SK-N-SH (cell line): ENCODE measurements at regions not wholly inside any gene's neighbourhood (a gene's known extent, or its start where the extent isn't known, plus 50 kb on each side); places are given as distances from the start of the nearest gene placed in this dataset.

Source experiments
- CTCF ChIA-PET: fragments of 300-600, 350-600 bp; formaldehyde crosslinking; extraction: SDS; loops from one replicate; lab custom pipeline; 2021; lab: Yijun Ruan, JAX
- POLR2A ChIA-PET: fragments of 350-600 bp; sonication (Branson Sonifier 250); formaldehyde crosslinking; extraction: SDS; loops from one replicate; lab custom pipeline; 2020; ENCODE audit warnings: antibody characterized with exemption, inconsistent platforms; lab: Yijun Ruan, JAX
- DNase-seq: peaks from one replicate; pipeline ENCODE4 v3.0.0; 2012
- H2AFZ ChIP-seq: fragments of 200-600 bp; sonication (generic); 2 replicates; pipeline ENCODE4 v1.8.1; 2016; ENCODE audit warnings: antibody characterized with exemption, mild to moderate bottlenecking, low read depth
- H3F3A ChIP-seq: fragments of 200-600 bp; sonication (generic); replicated peaks from 2 replicates; pipeline ENCODE3; 2016; ENCODE audit warnings: antibody characterized with exemption, mild to moderate bottlenecking; ENCODE audit not compliant: insufficient read depth
- H3K27ac ChIP-seq, 2 experiments: fragments of 200-500 bp in 1 of 2; fragments of 200-600 bp in 1 of 2; sonication (Bioruptor generic) in 1 of 2; sonication (generic), shearing (Covaris generic) in 1 of 2; 2 replicates each; pipeline versions ENCODE4 v1.5.1 to v1.6.1; 2014 to 2016; ENCODE audit warnings: low read depth in 2 of 2, inconsistent platforms in 1 of 2, low read length in 1 of 2, mild to moderate bottlenecking in 1 of 2, mixed read lengths in 1 of 2
- H3K27me3 ChIP-seq: fragments of 200-600 bp; sonication (generic), shearing (Covaris generic); 2 replicates; pipeline ENCODE4 v1.6.1; 2016; ENCODE audit warnings: mixed run types; ENCODE audit not compliant: insufficient read depth
- H3K36me3 ChIP-seq, 2 experiments: fragments of 200-500 bp in 1 of 2; fragments of 200-600 bp in 1 of 2; sonication (Bioruptor generic) in 1 of 2; sonication (generic) in 1 of 2; replicated peaks in 1 of 2; 2 replicates each; pipeline versions ENCODE3 to v1.5.1; 2014 to 2016; ENCODE audit warnings: low read length in 1 of 2, mild to moderate bottlenecking in 1 of 2; ENCODE audit not compliant: insufficient read depth in 2 of 2, control insufficient read depth in 1 of 2
- H3K4me1 ChIP-seq, 2 experiments: fragments of 200-500 bp in 1 of 2; fragments of 200-600 bp in 1 of 2; sonication (Bioruptor generic) in 1 of 2; sonication (generic), shearing (Covaris generic) in 1 of 2; 2 replicates each; pipeline versions ENCODE4 v1.5.1 to v1.6.1; 2014 to 2016; ENCODE audit warnings: low read depth in 1 of 2, low read length in 1 of 2, mixed run types in 1 of 2; ENCODE audit not compliant: insufficient read depth in 2 of 2, control insufficient read depth in 1 of 2
- H3K4me2 ChIP-seq: fragments of 200-600 bp; sonication (generic), shearing (Covaris generic); 2 replicates; pipeline ENCODE4 v1.6.1; 2017; ENCODE audit warnings: mixed run types
- H3K4me3 ChIP-seq, 2 experiments: fragments of 200-500 bp in 1 of 2; fragments of 200-600 bp in 1 of 2; sonication (Bioruptor generic) in 1 of 2; sonication (generic), shearing (Covaris generic) in 1 of 2; 2 replicates each; pipeline versions ENCODE4 v1.5.1 to v1.8.1; 2014 to 2016; ENCODE audit warnings: low read depth in 2 of 2, inconsistent platforms in 1 of 2, low read length in 1 of 2, mild to moderate bottlenecking in 1 of 2, mixed read lengths in 1 of 2, moderate library complexity in 1 of 2
- H3K79me2 ChIP-seq: fragments of 200-600 bp; sonication (generic); 2 replicates; pipeline ENCODE4 v1.8.1; 2017; ENCODE audit warnings: mild to moderate bottlenecking; ENCODE audit not compliant: insufficient read depth
- H3K9ac ChIP-seq: fragments of 200-600 bp; sonication (generic); 2 replicates; pipeline ENCODE4 v1.6.1; 2017; ENCODE audit warnings: mixed run types
- H3K9me2 ChIP-seq: fragments of 200-600 bp; sonication (generic); 2 replicates; pipeline ENCODE4 v1.6.1; 2017; ENCODE audit warnings: mixed run types
- H3K9me3 ChIP-seq: fragments of 200-600 bp; sonication (generic); 2 replicates; pipeline ENCODE4 v1.6.1; 2017; ENCODE audit warnings: mixed run types, mild to moderate bottlenecking, moderate library complexity
- H4K20me1 ChIP-seq: fragments of 200-600 bp; sonication (generic); 2 replicates; pipeline ENCODE4 v1.6.1; 2017; ENCODE audit warnings: mild to moderate bottlenecking, mixed run types; ENCODE audit not compliant: insufficient read depth
- EP300 ChIP-seq, 2 experiments: IDR thresholded peaks; 2 replicates each; pipeline versions ENCODE4 v1.4.0 to v1.6.1; 2012; ENCODE audit warnings: borderline replicate concordance in 1 of 2, low read depth in 1 of 2, low read length in 1 of 2
- EZH2phosphoT487 ChIP-seq: fragments of 200-600 bp; sonication (generic); IDR thresholded peaks from 2 replicates; pipeline ENCODE4 v1.6.1; 2017; ENCODE audit warnings: low read depth, mixed run types, mild to moderate bottlenecking, antibody characterized with exemption, moderate library complexity, borderline replicate concordance
- FOSL2 ChIP-seq: IDR thresholded peaks from 2 replicates; pipeline ENCODE4 v1.4.0; 2012; ENCODE audit warnings: low read depth, mild to moderate bottlenecking, moderate library complexity, borderline replicate concordance
- FOXJ3 ChIP-seq: sonication (generic); formaldehyde crosslinking; IDR thresholded peaks from 2 replicates; pipeline ENCODE4 v1.5.1; 2020; ENCODE audit warnings: mild to moderate bottlenecking, missing genetic modification reagents
- FOXM1 ChIP-seq: IDR thresholded peaks from 2 replicates; pipeline ENCODE4 v1.4.0; 2012; ENCODE audit warnings: low read depth, mild to moderate bottlenecking
- GATA2 ChIP-seq: sonication (generic); formaldehyde crosslinking; IDR thresholded peaks from 2 replicates; pipeline ENCODE4 v1.5.0; 2020; ENCODE audit warnings: mild to moderate bottlenecking, missing genetic modification reagents
- MEF2A ChIP-seq: IDR thresholded peaks from 2 replicates; pipeline ENCODE4 v1.4.0; 2012; ENCODE audit warnings: low read depth, borderline replicate concordance
- NFIC ChIP-seq: IDR thresholded peaks from 2 replicates; pipeline ENCODE4 v1.4.0; 2012; ENCODE audit warnings: borderline replicate concordance
- RAD21 ChIP-seq: IDR thresholded peaks from 2 replicates; pipeline ENCODE4 v1.6.1; 2012; ENCODE audit warnings: mild to moderate bottlenecking, low read length
- RXRA ChIP-seq: IDR thresholded peaks from 2 replicates; pipeline ENCODE4 v1.4.0; 2012; ENCODE audit warnings: low read depth, mild to moderate bottlenecking, borderline replicate concordance
- TCF12 ChIP-seq: IDR thresholded peaks from 2 replicates; pipeline ENCODE4 v1.4.0; 2012
- WGBS: methylation state at CpG from one replicate; pipeline ENCODE4 v1.1.6; 2017; ENCODE audit warnings: low lambda C conversion rate; 5-methylcytosine and 5-hydroxymethylcytosine counted together
- TF ChIP-seq, protein P1 (sequence below): IDR thresholded peaks from 2 replicates; pipeline ENCODE4 v1.6.1; 2012; ENCODE audit warnings: mild to moderate bottlenecking, low read depth, low read length, moderate library complexity
- TF ChIP-seq, protein P2 (sequence below): IDR thresholded peaks from 2 replicates; pipeline ENCODE4 v1.4.0; 2012; ENCODE audit warnings: low read depth, borderline replicate concordance
- TF ChIP-seq, protein P3 (sequence below): fragments of 150-350 bp; IDR thresholded peaks from 2 replicates; pipeline ENCODE4 v1.6.1; 2016; ENCODE audit warnings: mild to moderate bottlenecking, low read depth, low read length
- TF ChIP-seq, protein P4 (sequence below): IDR thresholded peaks from 2 replicates; pipeline ENCODE4 v1.4.0; 2012; ENCODE audit warnings: low read depth
- TF ChIP-seq, protein P5 (sequence below): fragments of 200-600 bp; sonication (generic); IDR thresholded peaks from 2 replicates; pipeline ENCODE4 v1.6.1; 2017; ENCODE audit warnings: antibody characterized with exemption, mild to moderate bottlenecking, moderate library complexity
- TF ChIP-seq, protein P6 (sequence below): IDR thresholded peaks from 2 replicates; pipeline ENCODE4; 2012

DNA sequence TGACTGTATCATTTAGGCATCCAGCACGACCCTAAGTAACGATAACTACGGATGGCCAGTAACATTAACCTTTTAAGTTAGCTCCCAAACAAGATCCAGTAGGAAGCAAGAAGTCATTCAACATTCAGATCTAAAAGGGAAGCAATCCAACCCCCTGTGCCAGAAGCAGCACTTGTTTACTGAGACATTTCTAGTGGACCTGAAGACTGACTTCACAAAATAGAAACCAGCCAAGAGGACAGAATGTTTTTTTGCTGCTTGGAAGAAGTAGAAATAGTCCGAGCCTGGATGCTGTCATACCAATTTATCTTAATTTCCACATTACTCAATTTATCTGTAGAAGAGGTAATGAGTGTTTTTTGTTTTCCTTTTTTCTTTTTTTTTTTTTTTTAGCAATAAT is 88.0 kb upstream of the CTTNBP2 start:
- WGBS = 3% methylated on average over 4 of the region's 4 CpGs
- no peak for TF ChIP-seq RXRA
- no peak for TF ChIP-seq NFIC
- no peak for TF ChIP-seq FOSL2
- TF ChIP-seq, protein P1, sequence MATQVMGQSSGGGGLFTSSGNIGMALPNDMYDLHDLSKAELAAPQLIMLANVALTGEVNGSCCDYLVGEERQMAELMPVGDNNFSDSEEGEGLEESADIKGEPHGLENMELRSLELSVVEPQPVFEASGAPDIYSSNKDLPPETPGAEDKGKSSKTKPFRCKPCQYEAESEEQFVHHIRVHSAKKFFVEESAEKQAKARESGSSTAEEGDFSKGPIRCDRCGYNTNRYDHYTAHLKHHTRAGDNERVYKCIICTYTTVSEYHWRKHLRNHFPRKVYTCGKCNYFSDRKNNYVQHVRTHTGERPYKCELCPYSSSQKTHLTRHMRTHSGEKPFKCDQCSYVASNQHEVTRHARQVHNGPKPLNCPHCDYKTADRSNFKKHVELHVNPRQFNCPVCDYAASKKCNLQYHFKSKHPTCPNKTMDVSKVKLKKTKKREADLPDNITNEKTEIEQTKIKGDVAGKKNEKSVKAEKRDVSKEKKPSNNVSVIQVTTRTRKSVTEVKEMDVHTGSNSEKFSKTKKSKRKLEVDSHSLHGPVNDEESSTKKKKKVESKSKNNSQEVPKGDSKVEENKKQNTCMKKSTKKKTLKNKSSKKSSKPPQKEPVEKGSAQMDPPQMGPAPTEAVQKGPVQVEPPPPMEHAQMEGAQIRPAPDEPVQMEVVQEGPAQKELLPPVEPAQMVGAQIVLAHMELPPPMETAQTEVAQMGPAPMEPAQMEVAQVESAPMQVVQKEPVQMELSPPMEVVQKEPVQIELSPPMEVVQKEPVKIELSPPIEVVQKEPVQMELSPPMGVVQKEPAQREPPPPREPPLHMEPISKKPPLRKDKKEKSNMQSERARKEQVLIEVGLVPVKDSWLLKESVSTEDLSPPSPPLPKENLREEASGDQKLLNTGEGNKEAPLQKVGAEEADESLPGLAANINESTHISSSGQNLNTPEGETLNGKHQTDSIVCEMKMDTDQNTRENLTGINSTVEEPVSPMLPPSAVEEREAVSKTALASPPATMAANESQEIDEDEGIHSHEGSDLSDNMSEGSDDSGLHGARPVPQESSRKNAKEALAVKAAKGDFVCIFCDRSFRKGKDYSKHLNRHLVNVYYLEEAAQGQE = no peak
- TF ChIP-seq, all 33 proteins: peak for 0

DNA sequence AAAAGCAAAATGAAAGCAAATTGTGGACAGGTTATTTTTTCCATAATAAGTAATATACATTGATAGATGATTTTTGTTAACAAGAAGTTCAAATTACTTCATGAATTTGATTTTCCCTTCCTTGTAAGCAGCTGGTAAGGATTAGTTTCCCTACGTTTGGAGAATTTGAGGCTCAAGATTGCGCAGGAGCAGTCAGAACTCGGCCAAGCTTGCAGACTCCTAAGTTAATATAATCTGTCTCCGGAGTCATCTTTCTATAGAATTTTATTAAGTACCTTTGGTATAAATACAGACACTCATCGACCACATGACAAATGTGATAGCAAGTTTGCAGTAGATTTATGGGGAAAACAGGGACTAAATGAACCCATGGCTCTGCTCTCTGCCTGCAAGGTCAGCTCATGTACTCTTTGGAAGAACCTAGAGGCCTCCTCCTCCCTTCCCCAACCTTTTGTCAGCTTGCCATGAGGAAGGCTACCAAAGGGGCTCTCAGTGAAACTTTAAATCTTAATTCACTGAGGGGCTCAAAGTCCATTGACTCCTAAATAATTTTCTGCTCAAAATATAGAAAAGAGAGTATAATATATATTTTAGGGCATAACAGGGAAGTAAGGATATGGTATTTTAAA is 89.2 kb upstream of the CTTNBP2 start:
- no peak for DNase-seq

More for the DNA sequence above, 88.0 kb upstream of the CTTNBP2 start:
- Histone ChIP-seq H3K9me3 (no peaks in the 10 kb centered on the region), H3K9ac (no peak overlapping the region), H3K4me1 (peaks cover 0 to 14% of the 10 kb centered on the region in 2 experiments; a peak in 1 of 4 replicates), H3K9me2 (no peaks in the 10 kb centered on the region), H3F3A (no peaks in the 10 kb centered on the region), H3K36me3 (no peaks in the 10 kb centered on the region), H3K27ac (no peak overlapping the region), H2AFZ (no peak overlapping the region), H3K4me2 (no peak overlapping the region), H3K4me3 (no peak overlapping the region), H3K27me3 (no peaks in the 10 kb centered on the region), H4K20me1 (no peaks in the 10 kb centered on the region), H3K79me2 (no peaks in the 10 kb centered on the region)
- ChIA-PET CTCF (no interaction called here), POLR2A (no interaction called here)
- no peak for DNase-seq

More for the DNA sequence above, 89.2 kb upstream of the CTTNBP2 start:
- no peaks in the 10 kb centered on the region for H3K27me3 ChIP-seq
- H3K9me2 ChIP-seq = no peaks in the 10 kb centered on the region
- no peaks in the 10 kb centered on the region for H3K79me2 ChIP-seq
- no peaks in the 10 kb centered on the region for H3K9me3 ChIP-seq
- no peak overlapping the region for H2AFZ ChIP-seq
- no peaks in the 10 kb centered on the region for H3F3A ChIP-seq
- no peaks in the 10 kb centered on the region for H3K36me3 ChIP-seq
- WGBS = 8% methylated on average over 5 of the region's 5 CpGs
- H3K27ac ChIP-seq = no peak overlapping the region
- no peak overlapping the region for H3K4me2 ChIP-seq
- ChIA-PET POLR2A (no interaction called here), CTCF (no interaction called here)
- no peak overlapping the region for H3K4me3 ChIP-seq
- no peaks in the 10 kb centered on the region for H4K20me1 ChIP-seq
- TF ChIP-seq, protein P2, sequence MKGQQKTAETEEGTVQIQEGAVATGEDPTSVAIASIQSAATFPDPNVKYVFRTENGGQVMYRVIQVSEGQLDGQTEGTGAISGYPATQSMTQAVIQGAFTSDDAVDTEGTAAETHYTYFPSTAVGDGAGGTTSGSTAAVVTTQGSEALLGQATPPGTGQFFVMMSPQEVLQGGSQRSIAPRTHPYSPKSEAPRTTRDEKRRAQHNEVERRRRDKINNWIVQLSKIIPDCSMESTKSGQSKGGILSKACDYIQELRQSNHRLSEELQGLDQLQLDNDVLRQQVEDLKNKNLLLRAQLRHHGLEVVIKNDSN = no peak
- TF ChIP-seq, protein P3, sequence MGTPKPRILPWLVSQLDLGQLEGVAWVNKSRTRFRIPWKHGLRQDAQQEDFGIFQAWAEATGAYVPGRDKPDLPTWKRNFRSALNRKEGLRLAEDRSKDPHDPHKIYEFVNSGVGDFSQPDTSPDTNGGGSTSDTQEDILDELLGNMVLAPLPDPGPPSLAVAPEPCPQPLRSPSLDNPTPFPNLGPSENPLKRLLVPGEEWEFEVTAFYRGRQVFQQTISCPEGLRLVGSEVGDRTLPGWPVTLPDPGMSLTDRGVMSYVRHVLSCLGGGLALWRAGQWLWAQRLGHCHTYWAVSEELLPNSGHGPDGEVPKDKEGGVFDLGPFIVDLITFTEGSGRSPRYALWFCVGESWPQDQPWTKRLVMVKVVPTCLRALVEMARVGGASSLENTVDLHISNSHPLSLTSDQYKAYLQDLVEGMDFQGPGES = no peak
- TF ChIP-seq TCF12 = no peak
- no peak for TF ChIP-seq RAD21
- no peak for TF ChIP-seq EP300 (IDR thresholded peaks at IDR 0.05; ENCODE audit: borderline replicate concordance in 1 of 2, low read depth in 1 of 2, low read length in 1 of 2)
- TF ChIP-seq, protein P4, sequence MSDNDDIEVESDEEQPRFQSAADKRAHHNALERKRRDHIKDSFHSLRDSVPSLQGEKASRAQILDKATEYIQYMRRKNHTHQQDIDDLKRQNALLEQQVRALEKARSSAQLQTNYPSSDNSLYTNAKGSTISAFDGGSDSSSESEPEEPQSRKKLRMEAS = no peak
- TF ChIP-seq FOXM1 = no peak
- TF ChIP-seq FOXJ3 = no peak
- TF ChIP-seq GATA2 (CRISPR knock-in tag) = no peak
- TF ChIP-seq, protein P5, sequence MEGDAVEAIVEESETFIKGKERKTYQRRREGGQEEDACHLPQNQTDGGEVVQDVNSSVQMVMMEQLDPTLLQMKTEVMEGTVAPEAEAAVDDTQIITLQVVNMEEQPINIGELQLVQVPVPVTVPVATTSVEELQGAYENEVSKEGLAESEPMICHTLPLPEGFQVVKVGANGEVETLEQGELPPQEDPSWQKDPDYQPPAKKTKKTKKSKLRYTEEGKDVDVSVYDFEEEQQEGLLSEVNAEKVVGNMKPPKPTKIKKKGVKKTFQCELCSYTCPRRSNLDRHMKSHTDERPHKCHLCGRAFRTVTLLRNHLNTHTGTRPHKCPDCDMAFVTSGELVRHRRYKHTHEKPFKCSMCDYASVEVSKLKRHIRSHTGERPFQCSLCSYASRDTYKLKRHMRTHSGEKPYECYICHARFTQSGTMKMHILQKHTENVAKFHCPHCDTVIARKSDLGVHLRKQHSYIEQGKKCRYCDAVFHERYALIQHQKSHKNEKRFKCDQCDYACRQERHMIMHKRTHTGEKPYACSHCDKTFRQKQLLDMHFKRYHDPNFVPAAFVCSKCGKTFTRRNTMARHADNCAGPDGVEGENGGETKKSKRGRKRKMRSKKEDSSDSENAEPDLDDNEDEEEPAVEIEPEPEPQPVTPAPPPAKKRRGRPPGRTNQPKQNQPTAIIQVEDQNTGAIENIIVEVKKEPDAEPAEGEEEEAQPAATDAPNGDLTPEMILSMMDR = no peak
- TF ChIP-seq, protein P6, sequence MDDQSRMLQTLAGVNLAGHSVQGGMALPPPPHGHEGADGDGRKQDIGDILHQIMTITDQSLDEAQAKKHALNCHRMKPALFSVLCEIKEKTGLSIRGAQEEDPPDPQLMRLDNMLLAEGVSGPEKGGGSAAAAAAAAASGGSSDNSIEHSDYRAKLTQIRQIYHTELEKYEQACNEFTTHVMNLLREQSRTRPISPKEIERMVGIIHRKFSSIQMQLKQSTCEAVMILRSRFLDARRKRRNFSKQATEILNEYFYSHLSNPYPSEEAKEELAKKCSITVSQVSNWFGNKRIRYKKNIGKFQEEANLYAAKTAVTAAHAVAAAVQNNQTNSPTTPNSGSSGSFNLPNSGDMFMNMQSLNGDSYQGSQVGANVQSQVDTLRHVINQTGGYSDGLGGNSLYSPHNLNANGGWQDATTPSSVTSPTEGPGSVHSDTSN = no peak
- TF ChIP-seq EZH2phosphoT487 = no peak
- TF ChIP-seq MEF2A = no peak
- no peak overlapping the region for H3K9ac ChIP-seq
- peaks cover 0 to 14% of the 10 kb centered on the region in 2 experiments; a peak in 1 of 4 replicates for H3K4me1 ChIP-seq
